GM19043 (cell line): ENCODE measurements at regions not wholly inside any gene's neighbourhood (a gene's known extent, or its start where the extent isn't known, plus 50 kb on each side); places are given as distances from the start of the nearest gene placed in this dataset.

ENCODE experiments used
- ATAC-seq: cut with Tn5 transposase; IDR thresholded peaks from one replicate; pipeline ENCODE4 v1.9.1; 2021; ENCODE audit warnings: low read depth; ENCODE audit not compliant: unreplicated experiment

GRCh38 chr9:108568093-108568492 is 287.7 kb downstream of the ACTL7B start:
- ATAC-seq, result no peak

GRCh38 chr9:108567571-108567970 is 288.2 kb downstream of the ACTL7B start:
- no peak for ATAC-seq

- peak; percentile 77 for ATAC-seq
Observed at GRCh38 chr9:108565651-108566378, 290.0 kb downstream of the ACTL7B start.

GRCh38 chr9:108562176-108562575 is 293.6 kb downstream of the ACTL7B start:
- ATAC-seq, result no peak

GRCh38 chr9:108559432-108559831 is 296.4 kb downstream of the ACTL7B start:
- ATAC-seq, result no peak

GRCh38 chr9:108554831-108555230 is 301.0 kb downstream of the ACTL7B start:
- no peak for ATAC-seq

GRCh38 chr9:108553111-108553635 is 302.6 kb downstream of the ACTL7B start:
- ATAC-seq, result no peak

- ATAC-seq, result no peak
Observed at GRCh38 chr9:108552459-108553040, 303.2 kb downstream of the ACTL7B start.

- no peak for ATAC-seq
Observed at GRCh38 chr9:108551030-108551841, 304.6 kb downstream of the ACTL7B start.

GRCh38 chr9:108550106-108550505 is 305.7 kb downstream of the ACTL7B start:
- ATAC-seq, result no peak

GRCh38 chr9:108549184-108549583 is 306.6 kb downstream of the ACTL7B start:
- ATAC-seq, result no peak

GRCh38 chr9:108547411-108548135 is 308.2 kb downstream of the ACTL7B start:
- ATAC-seq, result no peak

GRCh38 chr9:108546215-108546614 is 309.6 kb downstream of the ACTL7B start:
- no peak for ATAC-seq

GRCh38 chr9:108545436-108545835 is 310.4 kb downstream of the ACTL7B start:
- ATAC-seq, result no peak

GRCh38 chr9:108544866-108545265 is 310.9 kb downstream of the ACTL7B start:
- ATAC-seq, result no peak

GRCh38 chr9:108543251-108543778 is 312.5 kb downstream of the ACTL7B start:
- no peak for ATAC-seq

- ATAC-seq, result no peak
Observed at GRCh38 chr9:108537756-108538155, 318.0 kb downstream of the ACTL7B start.

- no peak for ATAC-seq
Observed at GRCh38 chr9:108536836-108537601, 318.8 kb downstream of the ACTL7B start.

- no peak for ATAC-seq
Observed at GRCh38 chr9:108535526-108535925, 320.3 kb downstream of the ACTL7B start.

- no peak for ATAC-seq
Observed at GRCh38 chr9:108534741-108535140, 321.0 kb downstream of the ACTL7B start.
